Smooth muscle cell (in vitro differentiated cells): ENCODE measurements at regions not wholly inside any gene's neighbourhood (a gene's known extent, or its start where the extent isn't known, plus 50 kb on each side); places are given as distances from the start of the nearest gene placed in this dataset.

ENCODE experiments used
- DNase-seq: peaks from one replicate; lab custom pipeline; 2025; ENCODE audit not compliant: unreplicated experiment; lab: John Stamatoyannopoulos, UW
- H2AFZ ChIP-seq: fragments of 200-600 bp; sonication (generic); 2 replicates; pipeline ENCODE4 v1.6.0; 2016; ENCODE audit warnings: antibody characterized with exemption, low read depth, mild to moderate bottlenecking
- H3F3A ChIP-seq: fragments of 200-600 bp; sonication (generic); 2 replicates; pipeline ENCODE4 v1.6.0; 2017; ENCODE audit warnings: antibody characterized with exemption, low read depth
- H3K27ac ChIP-seq: fragments of 200-600 bp; sonication (generic); 2 replicates; pipeline ENCODE4 v1.5.1; 2016; ENCODE audit warnings: low read depth, mild to moderate bottlenecking
- H3K27me3 ChIP-seq: fragments of 200-600 bp; sonication (generic); 2 replicates; pipeline ENCODE4 v1.6.1; 2016; ENCODE audit warnings: low read depth, mild to moderate bottlenecking
- H3K36me3 ChIP-seq: fragments of 200-600 bp; sonication (generic); 2 replicates; pipeline ENCODE4 v1.5.1; 2016; ENCODE audit warnings: low read depth
- H3K4me1 ChIP-seq: fragments of 200-600 bp; sonication (generic); 2 replicates; pipeline ENCODE4 v1.5.1; 2016; ENCODE audit warnings: low read depth
- H3K4me2 ChIP-seq: fragments of 200-600 bp; sonication (generic); 2 replicates; pipeline ENCODE4 v1.6.0; 2016; ENCODE audit warnings: mild to moderate bottlenecking
- H3K4me3 ChIP-seq: fragments of 200-600 bp; sonication (generic); 2 replicates; pipeline ENCODE4 v1.5.1; 2016; ENCODE audit warnings: mild to moderate bottlenecking
- H3K79me2 ChIP-seq: fragments of 200-600 bp; sonication (generic); 2 replicates; pipeline ENCODE4 v1.6.0; 2016; ENCODE audit warnings: low read depth, mild to moderate bottlenecking
- H3K9ac ChIP-seq: fragments of 200-600 bp; sonication (generic); 2 replicates; pipeline ENCODE4 v1.6.0; 2016; ENCODE audit warnings: low read depth
- H3K9me3 ChIP-seq: fragments of 200-600 bp; sonication (generic); replicated peaks from 2 replicates; pipeline ENCODE4 v1.5.1; 2016; ENCODE audit warnings: low read depth
- H4K20me1 ChIP-seq: fragments of 200-600 bp; sonication (generic); 2 replicates; pipeline ENCODE4 v1.6.0; 2016; ENCODE audit warnings: low read depth
- CTCF ChIP-seq: fragments of 200-600 bp; sonication (generic); IDR thresholded peaks from 2 replicates; pipeline ENCODE4 v1.5.1; 2017; ENCODE audit warnings: borderline replicate concordance, mild to moderate bottlenecking, antibody characterized with exemption; ENCODE audit not compliant: insufficient read depth, poor library complexity, severe bottlenecking
- WGBS: methylation state at CpG from one replicate; pipeline ENCODE4 v1.1.7; 2016; ENCODE audit warnings: low lambda C conversion rate; 5-methylcytosine and 5-hydroxymethylcytosine counted together

DNA sequence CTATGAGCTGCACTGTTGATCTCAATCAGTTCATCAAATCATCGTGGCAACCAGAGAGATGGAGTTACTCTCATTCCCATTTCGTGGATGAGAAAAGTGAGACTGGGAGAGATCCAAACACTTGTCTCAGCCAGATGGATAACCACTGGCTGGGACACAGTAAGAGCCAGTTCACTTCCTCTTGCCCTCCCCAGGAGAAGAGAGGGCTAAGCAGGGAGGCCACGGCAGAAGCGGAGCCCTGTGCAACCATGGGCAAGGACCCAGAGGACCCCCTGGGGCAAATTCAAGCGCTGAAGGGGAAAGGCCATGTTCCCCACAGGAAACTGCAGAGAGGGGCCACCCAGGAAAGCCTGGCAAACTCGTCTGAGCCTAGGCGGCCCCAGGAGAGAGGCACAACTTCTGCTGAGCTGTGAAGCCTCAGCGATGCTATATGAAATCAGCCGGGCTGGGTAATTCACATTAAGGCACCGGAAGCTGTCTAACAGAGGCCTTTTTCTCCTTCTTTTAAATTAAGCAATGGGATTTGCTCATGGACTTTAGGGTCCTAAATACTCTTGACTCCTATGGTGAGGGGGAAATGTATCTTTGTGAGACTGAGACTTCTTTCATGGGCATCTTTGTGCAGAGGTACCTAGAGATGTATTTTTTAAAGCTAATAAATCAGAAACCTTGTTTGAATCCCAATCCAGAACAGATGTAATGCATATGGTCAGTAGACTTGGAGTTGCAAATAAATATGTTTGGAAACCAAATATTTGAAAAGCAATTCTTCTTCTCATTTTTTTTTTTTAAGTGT, 137.1 kb upstream of the SMIM23 start:
- DNase-seq, result no peak
- H3K9ac ChIP-seq, result no peak overlapping the region
- WGBS, result 86% methylated on average over 10 of the region's 10 CpGs
- H3K9me3 ChIP-seq, result no peaks in the 10 kb centered on the region
- H3K4me3 ChIP-seq, result no peak overlapping the region
- no peaks in the 10 kb centered on the region for H3K36me3 ChIP-seq
- no peak for TF ChIP-seq CTCF
- H3K27me3 ChIP-seq, result peaks cover 2% of the 10 kb centered on the region
- H2AFZ ChIP-seq, result no peak overlapping the region
- H4K20me1 ChIP-seq, result no peaks in the 10 kb centered on the region
- H3F3A ChIP-seq, result no peaks in the 10 kb centered on the region
- H3K4me1 ChIP-seq, result no peaks in the 10 kb centered on the region
- H3K79me2 ChIP-seq, result no peaks in the 10 kb centered on the region
- H3K27ac ChIP-seq, result no peak overlapping the region
- no peak overlapping the region for H3K4me2 ChIP-seq

DNA sequence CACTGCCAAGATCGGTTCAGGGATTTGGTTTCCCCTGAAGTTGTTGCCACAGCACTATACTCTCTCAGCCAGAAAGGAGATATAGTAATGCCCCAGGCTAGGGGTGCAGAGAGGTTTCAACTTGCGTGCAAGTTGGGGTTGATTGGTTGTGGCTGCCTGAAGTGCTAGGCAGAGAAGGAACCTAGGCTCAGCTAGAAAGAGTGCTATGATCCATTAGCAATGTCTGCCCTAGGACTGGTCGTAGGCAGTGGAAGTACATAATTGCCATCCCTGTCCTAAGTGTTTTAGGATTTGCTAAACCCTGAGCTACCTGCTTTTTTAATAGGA, 136.6 kb upstream of the SMIM23 start:
- 87% methylated on average over 3 of the region's 3 CpGs for WGBS
- Histone ChIP-seq H3K27ac (no peak overlapping the region), H3K79me2 (no peaks in the 10 kb centered on the region), H3K36me3 (no peaks in the 10 kb centered on the region), H3K9me3 (no peaks in the 10 kb centered on the region), H3K4me1 (no peaks in the 10 kb centered on the region), H3K4me3 (no peak overlapping the region), H2AFZ (no peak overlapping the region), H3F3A (no peaks in the 10 kb centered on the region), H3K9ac (no peak overlapping the region), H3K4me2 (no peak overlapping the region), H3K27me3 (no peaks in the 10 kb centered on the region), H4K20me1 (no peaks in the 10 kb centered on the region)
- no peak for TF ChIP-seq CTCF
- DNase-seq, result no peak

GRCh38 chr5:171650597-171650996, 135.0 kb upstream of the SMIM23 start:
- WGBS, result 82% methylated on average over 8 of the region's 8 CpGs
- no peak for TF ChIP-seq CTCF
- Histone ChIP-seq H3K9ac (no peak overlapping the region), H3K79me2 (no peaks in the 10 kb centered on the region), H3K27ac (no peak overlapping the region), H3F3A (no peaks in the 10 kb centered on the region), H3K4me3 (no peak overlapping the region), H3K36me3 (no peaks in the 10 kb centered on the region), H4K20me1 (no peaks in the 10 kb centered on the region), H2AFZ (no peak overlapping the region), H3K27me3 (no peaks in the 10 kb centered on the region), H3K9me3 (no peaks in the 10 kb centered on the region), H3K4me2 (no peak overlapping the region), H3K4me1 (no peaks in the 10 kb centered on the region)
- DNase-seq, result no peak

DNA sequence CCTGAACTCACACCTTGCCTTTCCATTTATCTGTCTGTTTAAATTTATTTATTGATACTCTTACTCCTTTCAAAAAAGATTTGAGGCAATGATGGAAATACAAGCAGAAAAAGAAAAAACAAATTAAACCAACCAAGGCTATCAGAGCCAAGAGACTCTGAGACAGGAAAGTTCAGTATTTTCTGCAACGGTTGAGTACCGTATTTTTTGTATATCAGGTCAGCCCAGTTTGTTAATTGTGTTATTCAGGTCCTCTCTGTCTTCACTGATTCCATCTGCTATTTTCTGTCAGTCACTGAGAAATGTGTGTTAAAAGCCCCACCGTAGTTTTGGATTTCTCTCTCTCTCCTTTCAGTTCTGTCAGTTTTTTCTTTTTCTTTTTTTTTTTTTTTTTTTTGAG, 134.5 kb upstream of the SMIM23 start:
- 77% methylated on average over 3 of the region's 3 CpGs for WGBS
- Histone ChIP-seq H3K4me2 (no peak overlapping the region), H3K9me3 (no peaks in the 10 kb centered on the region), H3F3A (no peaks in the 10 kb centered on the region), H2AFZ (no peak overlapping the region), H3K79me2 (no peaks in the 10 kb centered on the region), H3K27me3 (no peaks in the 10 kb centered on the region), H3K27ac (no peak overlapping the region), H3K36me3 (no peaks in the 10 kb centered on the region), H3K9ac (no peak overlapping the region), H3K4me3 (no peak overlapping the region), H4K20me1 (no peaks in the 10 kb centered on the region), H3K4me1 (no peaks in the 10 kb centered on the region)
- no peak for DNase-seq
- no peak for TF ChIP-seq CTCF
